ENCODE measurements at regions not wholly inside any gene's neighbourhood (a gene's known extent, or its start where the extent isn't known, plus 50 kb on each side); places are given as distances from the start of the nearest gene placed in this dataset.
"Not testable (repeated sequence)": the region's sequence is repeated elsewhere in the genome, so short reads cannot be mapped to it uniquely, and the experiment has no call there.

- no peaks in the 10 kb centered on the region for H3K4me1 ChIP-seq (ENCODE audit: insufficient read depth, insufficient read length)
- H3K9ac ChIP-seq (ENCODE audit: insufficient read length, low read depth), result no peak overlapping the region
- no peaks in the 10 kb centered on the region for H3K9me3 ChIP-seq (ENCODE audit: insufficient read depth, low read length)
- no peaks in the 10 kb centered on the region for H3K36me3 ChIP-seq (ENCODE audit: insufficient read depth, insufficient read length, low read length)
- no peak overlapping the region for H3K4me3 ChIP-seq (ENCODE audit: insufficient read length, low read depth)
- no peak for DNase-seq (ENCODE audit: low read depth, low spot score)
- no peak for TF ChIP-seq YY1 (IDR thresholded peaks at IDR 0.05; ENCODE audit: insufficient read depth, insufficient read length)
- no peak for TF ChIP-seq SUZ12 (IDR thresholded peaks at IDR 0.05; ENCODE audit: extremely low read depth, insufficient read depth, insufficient read length)
- no peak for TF ChIP-seq ZNF274 (IDR thresholded peaks at IDR 0.05; ENCODE audit: low read depth, low read length)
- no peaks in the 10 kb centered on the region for H3K27me3 ChIP-seq (ENCODE audit: insufficient read depth, insufficient read length)
Measured at GRCh38 chr3:87120236-87120635, 106.9 kb upstream of the CHMP2B start.

DNA sequence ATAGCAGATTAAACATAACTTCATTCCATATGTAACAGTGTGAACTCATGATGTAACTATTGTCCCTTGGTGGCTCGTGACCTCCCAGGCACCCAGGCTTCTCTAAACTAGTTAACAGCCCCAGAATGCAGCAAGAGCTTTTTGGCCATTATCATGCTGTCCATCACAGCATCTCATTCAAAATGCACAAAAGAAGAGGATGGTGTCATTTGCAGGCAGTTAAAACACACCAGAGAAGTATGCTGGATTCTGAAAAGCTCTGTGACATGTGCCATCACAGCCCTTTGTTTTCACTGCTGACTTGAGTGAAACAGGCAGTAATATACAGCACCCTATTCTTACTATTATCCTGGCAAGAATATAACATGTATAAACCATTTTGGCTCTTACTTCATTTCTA lies 117.6 kb upstream of the CHMP2B start:
- no peak overlapping the region for H3K4me3 ChIP-seq (ENCODE audit: insufficient read length, low read depth)
- H3K9me3 ChIP-seq (ENCODE audit: insufficient read depth, low read length), result peaks cover 16% of the 10 kb centered on the region
- H3K9ac ChIP-seq (ENCODE audit: insufficient read length, low read depth), result no peak overlapping the region
- DNase-seq (ENCODE audit: low read depth, low spot score), result peak; percentile 8
- no peak for TF ChIP-seq ZNF274 (IDR thresholded peaks at IDR 0.05; ENCODE audit: low read depth, low read length)
- H3K27me3 ChIP-seq (ENCODE audit: insufficient read depth, insufficient read length), result no peaks in the 10 kb centered on the region
- no peaks in the 10 kb centered on the region for H3K4me1 ChIP-seq (ENCODE audit: insufficient read depth, insufficient read length)
- H3K36me3 ChIP-seq (ENCODE audit: insufficient read depth, insufficient read length, low read length), result no peaks in the 10 kb centered on the region

GRCh38 chr3:87101861-87102625 lies 111.1 kb upstream of the VGLL3 start:
- peaks cover 23% of the 10 kb centered on the region for H3K9me3 ChIP-seq (ENCODE audit: insufficient read depth, low read length)
- H3K4me3 ChIP-seq (ENCODE audit: insufficient read length, low read depth), result no peak overlapping the region
- no peak for DNase-seq (ENCODE audit: low read depth, low spot score)
- no peak overlapping the region for H3K9ac ChIP-seq (ENCODE audit: insufficient read length, low read depth)
- H3K27me3 ChIP-seq (ENCODE audit: insufficient read depth, insufficient read length), result no peaks in the 10 kb centered on the region
- H3K4me1 ChIP-seq (ENCODE audit: insufficient read depth, insufficient read length), result no peaks in the 10 kb centered on the region
- TF ChIP-seq ZNF274 (IDR thresholded peaks at IDR 0.05; ENCODE audit: low read depth, low read length) (no peak), YY1 (IDR thresholded peaks at IDR 0.05; ENCODE audit: insufficient read depth, insufficient read length) (no peak), SUZ12 (IDR thresholded peaks at IDR 0.05; ENCODE audit: extremely low read depth, insufficient read depth, insufficient read length) (no peak)
- no peaks in the 10 kb centered on the region for H3K36me3 ChIP-seq (ENCODE audit: insufficient read depth, insufficient read length, low read length)

GRCh38 chr3:87097733-87098132 lies 106.8 kb upstream of the VGLL3 start:
- peaks cover 15% of the 10 kb centered on the region; the same call in 1 of the 2 replicates for H3K9me3 ChIP-seq (ENCODE audit: insufficient read depth, low read length)
- not testable (repeated sequence) for H3K36me3 ChIP-seq (ENCODE audit: insufficient read depth, insufficient read length, low read length); H3K9ac ChIP-seq (ENCODE audit: insufficient read length, low read depth); H3K27me3 ChIP-seq (ENCODE audit: insufficient read depth, insufficient read length); H3K4me1 ChIP-seq (ENCODE audit: insufficient read depth, insufficient read length); DNase-seq (ENCODE audit: low read depth, low spot score); H3K4me3 ChIP-seq (ENCODE audit: insufficient read length, low read depth)

DNA sequence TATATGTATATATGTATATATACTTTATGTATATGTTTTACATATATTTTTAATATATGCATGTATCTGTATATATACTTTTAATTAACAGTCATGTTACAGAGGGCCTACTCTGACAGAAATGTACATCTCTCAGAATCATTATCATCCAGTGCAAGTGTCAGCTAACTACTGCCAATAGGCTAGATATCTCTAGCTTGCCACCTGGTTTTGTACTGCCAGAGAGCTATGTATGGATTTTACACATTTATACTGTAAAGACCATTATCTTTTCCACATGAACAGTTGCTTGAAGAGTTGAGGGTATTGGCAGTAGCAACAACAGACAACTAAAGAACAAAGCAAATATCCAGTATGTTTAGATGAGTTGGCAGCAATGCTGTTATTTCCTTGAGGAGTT lies 99.7 kb upstream of the VGLL3 start:
- no peaks in the 10 kb centered on the region for H3K4me1 ChIP-seq (ENCODE audit: insufficient read depth, insufficient read length)
- H3K36me3 ChIP-seq (ENCODE audit: insufficient read depth, insufficient read length, low read length), result no peaks in the 10 kb centered on the region
- no peaks in the 10 kb centered on the region for H3K27me3 ChIP-seq (ENCODE audit: insufficient read depth, insufficient read length)
- TF ChIP-seq SUZ12 (IDR thresholded peaks at IDR 0.05; ENCODE audit: extremely low read depth, insufficient read depth, insufficient read length) (no peak), ZNF274 (IDR thresholded peaks at IDR 0.05; ENCODE audit: low read depth, low read length) (no peak), YY1 (IDR thresholded peaks at IDR 0.05; ENCODE audit: insufficient read depth, insufficient read length) (no peak)
- DNase-seq (ENCODE audit: low read depth, low spot score), result no peak
- H3K4me3 ChIP-seq (ENCODE audit: insufficient read length, low read depth), result no peak overlapping the region
- no peak overlapping the region for H3K9ac ChIP-seq (ENCODE audit: insufficient read length, low read depth)
- H3K9me3 ChIP-seq (ENCODE audit: insufficient read depth, low read length), result no peaks in the 10 kb centered on the region

GRCh38 chr3:87088993-87089841 lies 98.3 kb upstream of the VGLL3 start:
- H3K9ac ChIP-seq (ENCODE audit: insufficient read length, low read depth), result no peak overlapping the region
- no peak for DNase-seq (ENCODE audit: low read depth, low spot score)

DNA sequence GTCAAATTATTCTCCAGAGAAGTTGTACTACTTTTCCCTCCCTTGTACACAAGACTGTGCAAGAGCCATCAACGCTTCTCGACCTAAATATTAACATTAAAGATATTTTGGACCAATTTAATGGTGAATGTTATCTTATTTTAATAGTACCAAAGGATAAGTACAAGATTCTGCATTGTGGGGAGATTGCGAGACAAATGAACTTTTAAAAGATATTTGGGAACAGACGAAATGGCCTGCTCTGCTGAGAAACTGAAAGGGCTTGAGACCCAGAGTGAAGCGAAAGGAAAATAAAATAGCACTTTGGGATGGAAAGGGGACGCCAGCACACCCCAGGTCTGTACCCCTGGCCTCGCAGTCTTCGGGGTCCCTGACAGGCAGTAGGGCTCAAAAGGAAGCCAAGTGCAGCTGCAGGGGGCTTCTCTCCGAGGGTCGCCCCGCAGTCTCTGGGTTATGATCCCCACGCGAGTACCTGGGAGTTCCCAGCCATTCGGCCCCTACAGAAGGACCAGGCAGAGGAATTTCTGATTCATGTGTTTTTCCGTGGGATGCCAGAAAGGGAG lies 97.6 kb upstream of the VGLL3 start:
- Histone ChIP-seq H3K4me1 (ENCODE audit: insufficient read depth, insufficient read length) (no peaks in the 10 kb centered on the region), H3K9ac (ENCODE audit: insufficient read length, low read depth) (no peak overlapping the region), H3K36me3 (ENCODE audit: insufficient read depth, insufficient read length, low read length) (no peaks in the 10 kb centered on the region), H3K4me3 (ENCODE audit: insufficient read length, low read depth) (no peak overlapping the region), H3K9me3 (ENCODE audit: insufficient read depth, low read length) (no peaks in the 10 kb centered on the region), H3K27me3 (ENCODE audit: insufficient read depth, insufficient read length) (no peaks in the 10 kb centered on the region)
- no peak for DNase-seq (ENCODE audit: low read depth, low spot score)
- TF ChIP-seq SUZ12 (IDR thresholded peaks at IDR 0.05; ENCODE audit: extremely low read depth, insufficient read depth, insufficient read length) (no peak), YY1 (IDR thresholded peaks at IDR 0.05; ENCODE audit: insufficient read depth, insufficient read length) (no peak), ZNF274 (IDR thresholded peaks at IDR 0.05; ENCODE audit: low read depth, low read length) (no peak)

More at GRCh38 chr3:87088993-87089841, 98.3 kb upstream of the VGLL3 start:
- Histone ChIP-seq H3K4me1 (ENCODE audit: insufficient read depth, insufficient read length) (no peaks in the 10 kb centered on the region), H3K9me3 (ENCODE audit: insufficient read depth, low read length) (no peaks in the 10 kb centered on the region), H3K4me3 (ENCODE audit: insufficient read length, low read depth) (no peak overlapping the region), H3K27me3 (ENCODE audit: insufficient read depth, insufficient read length) (no peaks in the 10 kb centered on the region), H3K36me3 (ENCODE audit: insufficient read depth, insufficient read length, low read length) (no peaks in the 10 kb centered on the region)
- TF ChIP-seq YY1 (IDR thresholded peaks at IDR 0.05; ENCODE audit: insufficient read depth, insufficient read length) (no peak), SUZ12 (IDR thresholded peaks at IDR 0.05; ENCODE audit: extremely low read depth, insufficient read depth, insufficient read length) (no peak), ZNF274 (IDR thresholded peaks at IDR 0.05; ENCODE audit: low read depth, low read length) (no peak)

Measured in NT2/D1 (cell line).